Adrenal gland (tissue), 9 donors: ENCODE measurements at regions not wholly inside any gene's neighbourhood (a gene's known extent, or its start where the extent isn't known, plus 50 kb on each side); places are given as distances from the start of the nearest gene placed in this dataset.

Experiments
- DNase-seq, 7 donors: peaks; one replicate each; pipeline ENCODE4 v3.0.0-alpha.2; 2019 to 2020
- H3K27ac ChIP-seq, 5 donors: fragments of 200-600 bp; sonication (generic) in 4 of 5; 1 replicate in 3 of 5; 2 replicates in 2 of 5; pipeline versions ENCODE4 v1.5.1 to v1.8.0; 2016 to 2020; ENCODE audit warnings: mild to moderate bottlenecking in 1 of 5
- H3K27me3 ChIP-seq: fragments of 200-600 bp; 2 replicates; pipeline ENCODE4 v1.8.0; 2021
- H3K36me3 ChIP-seq, 2 donors: fragments of 200-600 bp; replicated peaks in 1 of 2; 1 replicate in 1 of 2; 2 replicates in 1 of 2; pipeline versions ENCODE4 v1.5.1 to v1.8.0; 2018 to 2022
- H3K4me1 ChIP-seq, 2 donors: fragments of 200-600 bp; replicated peaks in 1 of 2; 1 replicate in 1 of 2; 2 replicates in 1 of 2; pipeline versions ENCODE4 v1.5.1 to v1.8.0; 2018 to 2021
- H3K4me3 ChIP-seq, 4 donors: fragments of 200-600 bp; sonication (generic) in 3 of 4; one replicate each; pipeline ENCODE4 v1.5.1; 2016 to 2018
- H3K9me3 ChIP-seq, 3 donors: fragments of 200-600 bp; sonication (generic) in 1 of 3; replicated peaks in 1 of 3; 1 replicate in 2 of 3; 2 replicates in 1 of 3; pipeline versions ENCODE4 v1.5.1 to v1.8.0; 2016 to 2021
- CTCF ChIP-seq, 6 experiments: fragments of 450-650 bp in 4 of 6; fragments of 200-600 bp in 2 of 6; sonication (generic) in 1 of 6; IDR thresholded peaks; 1 replicate in 5 of 6; 2 replicates in 1 of 6; pipeline versions ENCODE4 v1.5.1 to v1.8.0; 2016 to 2021; ENCODE audit warnings: antibody characterized with exemption in 6 of 6, mild to moderate bottlenecking in 2 of 6, moderate library complexity in 1 of 6
- POLR2A ChIP-seq, 2 donors: fragments of 450-650 bp; IDR thresholded peaks; one replicate each; pipeline ENCODE4 v1.6.1; 2017; ENCODE audit warnings: antibody characterized with exemption in 2 of 2, mild to moderate bottlenecking in 2 of 2, moderate library complexity in 1 of 2
- WGBS, 4 donors: extraction: QIAGEN DNeasy Blood & Tissue Kit in 2 of 4; methylation state at CpG; one replicate each; pipeline versions ENCODE4 v1.1.5 to v1.1.7; 2013 to 2017; 5-methylcytosine and 5-hydroxymethylcytosine counted together
- intact Hi-C, 2 donors: fragments of 100-400 bp; cut with DNase I; formaldehyde crosslinking; loops; one replicate each; pipeline versions ENCODE4 v1.14.1 to v1.15.0; 2022 to 2023
- donor health status: healthy with polysubstance abuse.
- donor health status: Bipolar disorder and iron deficiency.
- donor health status: DM: yes; HTN: yes; CAD: no.
- donor health status: DM: no; HTN: no; CAD: no.
- donor health status: DM: no; HTN: no; CAD: no.

- Histone ChIP-seq H3K4me3 (no peak overlapping the region), H3K36me3 (no peaks in the 10 kb centered on the region), H3K27ac (no peak overlapping the region), H3K4me1 (no peaks in the 10 kb centered on the region), H3K9me3 (no peaks in the 10 kb centered on the region), H3K27me3 (no peaks in the 10 kb centered on the region)
- 52 to 66% (median 57%) methylated on average over 4 of the region's 4 CpGs for WGBS, 4 donors
- intact Hi-C loops = no loop called here
- no peak for DNase-seq
- TF ChIP-seq POLR2A (IDR thresholded peaks at IDR 0.05) = no peak
- TF ChIP-seq CTCF (IDR thresholded peaks at IDR 0.05) = no peak
These were observed 357.8 kb downstream of the NFIB start for GRCh38 chr9:13956107-13956506.

DNA sequence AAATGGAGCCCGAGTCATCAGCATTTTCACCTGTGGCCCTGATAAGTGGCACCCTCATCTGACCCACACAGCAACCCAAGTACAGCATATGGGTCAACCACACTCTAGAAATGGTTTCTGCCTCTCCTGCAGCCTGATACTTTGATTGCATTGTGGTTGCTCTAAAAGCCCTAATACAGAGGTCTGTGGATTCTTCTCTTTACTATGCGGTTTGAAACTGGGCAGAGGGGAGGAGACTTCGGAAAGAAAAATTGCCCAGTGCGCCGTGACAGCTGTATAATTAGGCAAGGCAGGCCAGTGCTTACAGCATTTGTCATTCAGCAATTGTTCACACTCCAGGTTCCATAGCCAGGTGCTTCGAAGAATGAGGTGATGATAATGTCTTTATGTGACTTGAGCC lies 361.0 kb downstream of the NFIB start:
- DNase-seq = no peak
- intact Hi-C loops = no loop called here
- no peaks in the 10 kb centered on the region for H3K4me1 ChIP-seq
- TF ChIP-seq POLR2A (IDR thresholded peaks at IDR 0.05) (no peak), CTCF (IDR thresholded peaks at IDR 0.05) (no peak)
- H3K36me3 ChIP-seq = no peaks in the 10 kb centered on the region
- 81 to 89% (median 84%) methylated on average over 6 of the region's 6 CpGs for WGBS, 4 donors
- no peaks in the 10 kb centered on the region for H3K9me3 ChIP-seq
- H3K27me3 ChIP-seq = no peaks in the 10 kb centered on the region
- H3K27ac ChIP-seq = no peak overlapping the region
- H3K4me3 ChIP-seq = no peak overlapping the region

GRCh38 chr9:13948037-13948436 lies 365.9 kb downstream of the NFIB start:
- Histone ChIP-seq H3K36me3 (no peaks in the 10 kb centered on the region), H3K27ac (no peak overlapping the region), H3K27me3 (no peaks in the 10 kb centered on the region), H3K4me1 (no peaks in the 10 kb centered on the region), H3K4me3 (no peak overlapping the region), H3K9me3 (no peaks in the 10 kb centered on the region)
- intact Hi-C loops = no loop called here
- no peak for TF ChIP-seq CTCF (IDR thresholded peaks at IDR 0.05)
- no peak for TF ChIP-seq POLR2A (IDR thresholded peaks at IDR 0.05)
- DNase-seq = no peak
- WGBS, 4 donors = 67 to 77% (median 73%) methylated on average over 4 of the region's 4 CpGs

- Histone ChIP-seq H3K27ac (no peak overlapping the region), H3K4me1 (peaks cover 8 to 14% of the 10 kb centered on the region in 2 donors), H3K36me3 (no peaks in the 10 kb centered on the region), H3K4me3 (no peak overlapping the region), H3K27me3 (no peaks in the 10 kb centered on the region), H3K9me3 (no peaks in the 10 kb centered on the region)
- intact Hi-C loops = no loop called here
- DNase-seq = no peak
- TF ChIP-seq POLR2A (IDR thresholded peaks at IDR 0.05) = no peak
- no peak for TF ChIP-seq CTCF (IDR thresholded peaks at IDR 0.05)
These were observed 370.8 kb downstream of the NFIB start for GRCh38 chr9:13943176-13943575.
